Esophagus squamous epithelium (tissue), 4 donors: ENCODE measurements at regions not wholly inside any gene's neighbourhood (a gene's known extent, or its start where the extent isn't known, plus 50 kb on each side); places are given as distances from the start of the nearest gene placed in this dataset.

Experiments used
- POLR2A ChIP-seq, 4 donors: fragments of 450-650 bp; IDR thresholded peaks; one replicate each; pipeline ENCODE4 v1.6.1; 2017; ENCODE audit warnings: antibody characterized with exemption in 4 of 4, mild to moderate bottlenecking in 4 of 4, moderate library complexity in 3 of 4
- TF ChIP-seq, protein P1 (sequence below), 6 experiments: fragments of 450-650 bp in 4 of 6; fragments of 200-600 bp in 2 of 6; sonication (generic) in 2 of 6; IDR thresholded peaks; one replicate each; pipeline ENCODE4 v1.5.1; 2016 to 2019; ENCODE audit warnings: antibody characterized with exemption in 6 of 6, mild to moderate bottlenecking in 4 of 6, moderate library complexity in 4 of 6

DNA sequence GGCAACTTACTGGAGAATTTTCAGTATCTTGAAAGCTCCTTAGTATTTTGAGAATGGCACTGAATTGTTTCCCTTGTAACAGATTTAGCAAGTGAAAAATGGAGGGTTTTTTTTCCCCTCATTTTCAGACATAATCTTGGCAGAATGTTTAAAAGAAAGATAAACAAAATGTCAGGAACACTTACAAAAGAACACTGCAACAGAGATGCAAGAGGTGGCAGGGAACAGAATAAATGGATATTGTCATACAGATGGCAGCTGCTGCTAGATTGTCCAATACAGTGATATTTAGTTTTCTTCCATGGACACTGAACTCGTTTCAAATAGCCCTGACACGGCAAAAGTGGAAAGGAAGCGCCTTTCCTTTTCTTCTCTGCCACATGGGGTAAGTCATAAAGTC lies 76.9 kb upstream of the ZNF608 start:
- TF ChIP-seq, protein P1, sequence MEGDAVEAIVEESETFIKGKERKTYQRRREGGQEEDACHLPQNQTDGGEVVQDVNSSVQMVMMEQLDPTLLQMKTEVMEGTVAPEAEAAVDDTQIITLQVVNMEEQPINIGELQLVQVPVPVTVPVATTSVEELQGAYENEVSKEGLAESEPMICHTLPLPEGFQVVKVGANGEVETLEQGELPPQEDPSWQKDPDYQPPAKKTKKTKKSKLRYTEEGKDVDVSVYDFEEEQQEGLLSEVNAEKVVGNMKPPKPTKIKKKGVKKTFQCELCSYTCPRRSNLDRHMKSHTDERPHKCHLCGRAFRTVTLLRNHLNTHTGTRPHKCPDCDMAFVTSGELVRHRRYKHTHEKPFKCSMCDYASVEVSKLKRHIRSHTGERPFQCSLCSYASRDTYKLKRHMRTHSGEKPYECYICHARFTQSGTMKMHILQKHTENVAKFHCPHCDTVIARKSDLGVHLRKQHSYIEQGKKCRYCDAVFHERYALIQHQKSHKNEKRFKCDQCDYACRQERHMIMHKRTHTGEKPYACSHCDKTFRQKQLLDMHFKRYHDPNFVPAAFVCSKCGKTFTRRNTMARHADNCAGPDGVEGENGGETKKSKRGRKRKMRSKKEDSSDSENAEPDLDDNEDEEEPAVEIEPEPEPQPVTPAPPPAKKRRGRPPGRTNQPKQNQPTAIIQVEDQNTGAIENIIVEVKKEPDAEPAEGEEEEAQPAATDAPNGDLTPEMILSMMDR (IDR thresholded peaks at IDR 0.05) = no peak
- no peak for TF ChIP-seq POLR2A (IDR thresholded peaks at IDR 0.05)
